Sciatic nerve (tissue), 2 donors: ENCODE measurements at regions not wholly inside any gene's neighbourhood (a gene's known extent, or its start where the extent isn't known, plus 50 kb on each side); places are given as distances from the start of the nearest gene placed in this dataset.

Source experiments
- ATAC-seq: fragments of 200-7000 bp; cut with Tn5 transposase; one replicate; pipeline ENCODE4 v1.9.1; 2020; ENCODE audit warnings: mild to moderate bottlenecking, moderate library complexity
- DNase-seq: peaks from one replicate; pipeline ENCODE4 v3.0.0-alpha.2; 2020; ENCODE audit warnings: low spot score
- intact Hi-C: fragments of 100-400 bp; cut with DNase I; formaldehyde crosslinking; loops from one replicate; pipeline ENCODE4 v1.14.2; 2022
- donor health status: DM: no; HTN: no; CAD: no.
- donor health status: DM: no; HTN: no; CAD: no.

DNA sequence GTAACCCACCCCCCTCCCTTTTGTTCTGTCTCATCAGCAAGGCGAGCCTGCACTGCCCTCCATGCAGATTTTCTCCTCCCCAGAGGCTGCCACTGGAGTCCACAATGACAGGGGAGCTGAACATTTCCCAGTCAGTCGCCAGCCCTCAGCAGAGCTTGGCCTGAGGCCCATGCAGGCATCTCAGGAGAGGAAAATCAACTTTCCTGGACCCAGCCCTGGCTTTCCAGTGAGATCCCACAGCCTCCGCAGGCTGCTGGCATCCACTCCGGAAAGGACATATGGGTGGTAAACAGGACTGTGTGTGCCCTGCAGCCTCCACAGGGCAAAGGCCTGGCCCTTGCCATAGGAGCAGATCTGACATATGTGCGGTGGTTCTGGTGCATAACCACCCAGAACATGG, 253.8 kb downstream of the TNS1 start:
- ATAC-seq (no peak), DNase-seq (no peak)
- intact Hi-C loops = no loop called here

DNA sequence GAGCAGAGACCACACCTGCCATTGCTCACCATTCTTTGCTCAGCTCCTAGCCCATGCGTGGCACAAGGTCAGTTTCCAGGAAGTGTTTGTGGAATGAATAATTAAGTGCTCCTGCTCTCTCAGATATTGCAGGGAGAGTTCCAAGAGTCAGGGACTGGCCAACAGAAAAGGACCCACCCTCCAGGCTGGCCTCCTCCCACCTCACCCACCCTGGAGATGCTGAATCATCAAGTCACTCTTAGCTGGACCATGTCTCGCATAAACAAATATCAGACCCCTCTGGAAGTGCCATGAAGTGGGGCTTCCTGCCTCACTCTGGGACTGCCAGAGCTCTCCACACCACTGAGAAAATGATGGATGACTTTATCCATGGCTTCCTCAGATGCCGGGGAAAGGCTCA, 256.0 kb downstream of the TNS1 start:
- no peak for DNase-seq
- intact Hi-C loops = no loop called here
- ATAC-seq = peak; percentile 3

DNA sequence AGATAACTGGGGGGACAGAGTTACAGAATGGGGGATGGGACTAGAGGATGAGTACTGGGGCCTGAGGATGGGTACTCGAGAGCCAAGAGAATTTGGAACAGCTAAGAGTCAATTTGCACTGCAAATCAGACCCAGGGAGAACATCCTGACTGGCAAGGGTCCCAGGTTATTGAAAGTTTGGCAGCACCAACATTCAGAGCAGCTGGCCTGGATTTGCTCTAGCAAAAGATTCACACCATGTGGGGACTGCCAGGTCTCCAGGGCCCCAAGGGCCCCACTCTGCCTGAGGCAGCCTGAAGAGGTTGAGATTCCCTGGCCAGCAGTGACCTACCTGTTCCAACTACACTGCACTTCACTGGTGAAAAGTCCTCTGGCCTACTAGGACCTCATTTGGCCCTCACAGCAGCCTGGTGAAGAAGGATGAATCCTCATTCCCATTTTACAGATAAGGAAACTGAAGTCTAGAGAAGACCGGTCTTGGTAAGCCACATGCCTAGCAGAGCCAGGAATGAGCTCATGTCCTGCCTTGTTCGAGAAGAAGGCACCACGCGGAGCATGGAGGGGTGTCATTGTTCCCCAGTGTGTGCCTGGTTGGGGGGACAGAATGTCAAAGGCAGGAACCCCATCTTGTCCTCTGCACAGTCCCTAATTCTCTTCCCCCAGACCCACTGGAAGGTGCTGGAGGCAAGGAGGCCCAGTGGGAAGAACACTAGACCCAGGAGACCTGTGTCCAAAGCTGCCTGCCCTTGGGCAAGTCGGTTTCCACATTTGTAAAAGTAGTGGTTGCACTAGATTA, 258.6 kb downstream of the TNS1 start:
- DNase-seq (no peak), ATAC-seq (no peak)
- intact Hi-C loops = no loop called here

- DNase-seq (no peak), ATAC-seq (no peak)
- intact Hi-C loops = no loop called here
Measured at GRCh38 chr2:217743407-217743806, 259.4 kb downstream of the TNS1 start.

DNA sequence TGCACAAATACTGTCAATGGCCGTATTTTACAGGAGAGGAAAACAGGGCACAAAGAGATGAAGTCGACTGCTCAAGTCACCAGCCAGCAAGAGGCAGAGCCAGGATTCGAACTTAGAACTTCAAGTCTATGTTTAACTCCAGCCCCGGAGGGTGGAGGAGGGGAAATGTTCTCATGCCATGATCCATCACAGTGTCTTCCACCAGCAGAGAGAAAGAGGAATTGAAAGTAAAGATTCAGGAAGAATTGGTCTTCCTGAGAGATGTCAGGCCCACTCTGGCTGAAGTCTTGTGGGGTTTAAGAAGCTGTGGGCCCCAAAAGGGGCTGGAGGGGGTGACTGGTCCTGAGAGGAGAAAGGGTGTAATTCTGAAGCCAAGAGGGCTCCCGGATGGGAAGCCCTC, 260.0 kb downstream of the TNS1 start:
- ATAC-seq (no peak), DNase-seq (no peak)
- intact Hi-C loops = no loop called here

GRCh38 chr2:217742276-217742675, 260.5 kb downstream of the TNS1 start:
- intact Hi-C loops = no loop called here
- ATAC-seq (no peak), DNase-seq (no peak)

DNA sequence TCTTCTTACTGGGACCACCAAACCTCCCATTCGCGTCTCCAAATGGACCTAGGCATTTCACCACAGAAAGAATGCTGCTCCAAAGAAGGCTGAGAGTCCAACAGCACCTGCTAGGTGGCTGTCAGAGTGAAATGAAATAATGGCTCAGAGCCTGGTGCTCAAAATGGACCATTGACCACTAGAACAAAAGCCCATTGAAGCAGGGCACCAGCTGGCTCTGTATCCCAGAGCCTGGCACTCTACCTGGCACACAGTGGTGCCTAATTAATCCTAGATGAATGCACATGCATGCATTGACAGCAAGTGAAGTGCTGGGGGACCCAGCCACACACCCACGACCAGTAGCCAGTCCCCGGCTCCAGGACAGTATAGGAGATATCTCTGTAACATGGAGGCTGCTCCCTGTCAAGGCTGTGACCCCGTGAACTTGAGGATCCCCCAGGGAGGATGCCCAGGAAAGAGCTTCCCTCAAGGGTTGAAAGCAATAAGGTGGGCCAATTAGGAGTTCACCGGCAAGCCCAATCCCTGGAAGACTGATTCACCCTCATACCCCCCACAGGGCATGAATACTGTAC, 261.3 kb downstream of the TNS1 start:
- no peak for ATAC-seq
- intact Hi-C loops = no loop called here
- DNase-seq = no peak

DNA sequence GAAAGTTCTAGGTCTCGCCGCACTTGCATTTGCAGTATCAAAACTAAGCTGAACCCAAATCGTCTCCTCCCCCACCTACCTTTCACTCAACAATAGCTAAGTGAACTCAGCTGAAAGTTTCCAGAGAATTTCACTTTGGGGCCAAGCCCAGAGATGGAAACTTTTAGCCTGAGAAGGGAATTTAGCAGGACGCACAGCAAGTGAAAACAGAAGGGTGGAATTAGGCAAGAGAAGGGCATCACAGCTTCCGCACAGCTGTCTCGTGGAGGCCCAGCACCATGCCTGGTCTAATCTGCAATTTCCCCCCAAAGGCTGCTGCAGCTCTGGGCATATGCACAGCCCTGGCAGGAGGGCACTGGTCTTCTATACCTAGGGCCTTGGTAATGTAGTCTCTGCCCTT, 262.0 kb downstream of the TNS1 start:
- intact Hi-C loops = no loop called here

GRCh38 chr2:217740178-217740577, 262.6 kb downstream of the TNS1 start:
- DNase-seq = no peak
- peak; percentile 71 for ATAC-seq
- intact Hi-C loops = no loop called here

More for the DNA sequence above, 262.0 kb downstream of the TNS1 start:
- no peak for DNase-seq
- ATAC-seq = peak; percentile 68

- DNase-seq (no peak), ATAC-seq (no peak)
- intact Hi-C loops = no loop called here
Measured at GRCh38 chr2:217739741-217740140, 263.1 kb downstream of the TNS1 start.

DNA sequence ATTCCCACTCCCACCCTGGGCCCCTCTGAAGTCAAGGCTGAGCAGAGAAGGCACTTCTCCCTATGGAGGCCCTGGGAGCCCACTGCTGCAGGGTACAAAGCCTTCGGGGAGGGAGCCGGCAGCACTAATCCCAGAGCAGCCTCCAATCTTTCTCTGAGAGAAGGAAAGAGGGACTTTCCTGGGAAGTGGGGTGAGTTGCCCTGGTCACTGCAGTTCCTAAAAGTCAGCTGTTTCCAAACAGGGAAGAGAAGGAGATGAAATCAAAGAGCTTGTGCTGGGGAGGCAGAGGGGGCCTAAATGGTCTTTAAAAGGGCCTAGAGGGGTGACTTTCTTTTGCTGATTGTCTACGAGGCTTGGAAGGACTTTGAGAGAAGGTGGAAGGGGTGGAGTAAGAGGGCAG, 264.7 kb downstream of the TNS1 start:
- ATAC-seq = no peak
- no peak for DNase-seq
- intact Hi-C loops = no loop called here

DNA sequence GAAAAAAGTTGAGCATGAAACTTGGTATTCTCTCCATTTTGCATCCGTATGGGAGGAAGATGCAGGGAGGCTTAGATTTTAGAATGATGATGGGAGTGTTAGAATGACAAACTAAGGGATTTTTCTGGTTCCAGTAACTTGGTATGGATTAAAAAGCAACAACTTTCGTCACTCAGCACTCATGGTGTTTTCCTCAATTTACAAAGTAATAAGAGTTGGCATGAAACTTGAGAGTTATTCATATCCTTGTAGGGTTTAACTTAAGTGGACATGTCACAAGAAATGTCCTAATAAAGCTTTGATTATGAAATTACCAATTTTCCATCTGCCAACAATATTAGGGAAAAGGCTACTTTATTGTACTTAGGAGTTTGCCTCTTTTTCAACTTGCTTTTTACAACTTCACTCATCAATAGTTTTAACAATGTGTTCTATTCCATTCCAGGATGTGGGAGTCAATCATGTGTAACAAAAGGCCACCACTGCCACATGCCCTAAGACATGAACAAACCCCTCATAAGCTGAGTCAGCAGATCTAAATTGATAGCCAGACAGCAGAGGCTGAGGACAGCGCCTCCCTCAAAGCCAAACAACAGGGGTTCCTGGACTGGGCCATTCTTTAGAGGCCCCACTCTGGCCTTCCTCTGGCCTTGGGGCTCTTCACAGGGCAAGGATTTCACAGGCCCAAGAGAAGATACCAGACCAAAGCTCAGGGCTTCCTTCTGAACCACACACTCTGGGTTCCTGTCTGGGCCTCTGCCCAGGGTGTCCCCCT, 265.8 kb downstream of the TNS1 start:
- intact Hi-C loops = no loop called here
- ATAC-seq = no peak

GRCh38 chr2:217735899-217736298, 266.9 kb downstream of the TNS1 start:
- ATAC-seq (no peak), DNase-seq (no peak)
- intact Hi-C loops = no loop called here

More for the DNA sequence above, 265.8 kb downstream of the TNS1 start:
- DNase-seq = no peak

DNA sequence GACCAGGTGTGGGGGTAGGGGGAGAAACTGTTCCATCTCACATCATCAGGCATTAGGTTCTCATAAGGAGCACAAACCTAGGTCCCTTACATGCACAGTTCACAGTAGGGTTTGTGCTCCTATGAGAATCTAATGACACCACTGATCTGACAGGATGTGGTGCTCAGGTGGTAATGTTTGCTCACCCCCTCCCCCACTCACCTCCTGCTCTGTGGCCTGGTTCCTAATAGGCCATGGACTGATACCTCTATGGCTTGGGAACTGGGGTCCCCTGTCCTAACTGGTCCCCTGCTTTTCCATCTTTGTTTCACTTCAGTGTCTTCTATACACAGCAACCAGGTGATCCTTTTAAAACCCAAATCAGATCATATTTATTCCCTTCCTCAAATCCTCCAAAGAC, 267.8 kb downstream of the TNS1 start:
- DNase-seq = no peak
- intact Hi-C loops = no loop called here
- ATAC-seq = no peak

GRCh38 chr2:217733461-217733860, 269.3 kb downstream of the TNS1 start:
- peak; percentile 2 for ATAC-seq
- intact Hi-C loops = no loop called here
- peak; percentile 7 for DNase-seq

DNA sequence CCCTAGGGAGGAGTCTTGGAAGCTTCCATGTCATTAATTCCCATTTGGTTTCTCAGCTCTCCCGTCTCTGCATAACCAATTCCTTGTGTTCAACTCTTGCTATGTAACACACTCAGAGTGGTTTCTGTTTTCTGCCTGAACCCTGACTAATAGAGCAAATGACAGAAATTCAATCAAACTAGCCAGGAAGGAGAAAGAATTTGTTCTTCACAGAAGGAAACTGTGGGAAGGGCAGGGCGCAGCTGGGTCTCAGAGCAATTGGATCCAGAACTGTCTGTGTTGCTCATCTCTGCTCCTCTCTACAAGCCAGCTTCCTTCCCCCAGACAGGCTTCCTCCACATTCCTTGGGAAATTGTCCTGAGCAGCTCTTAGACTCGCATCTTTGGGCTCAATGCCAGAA, 269.8 kb downstream of the TNS1 start:
- intact Hi-C loops = no loop called here
- ATAC-seq (peak; percentile 65), DNase-seq (no peak)

DNA sequence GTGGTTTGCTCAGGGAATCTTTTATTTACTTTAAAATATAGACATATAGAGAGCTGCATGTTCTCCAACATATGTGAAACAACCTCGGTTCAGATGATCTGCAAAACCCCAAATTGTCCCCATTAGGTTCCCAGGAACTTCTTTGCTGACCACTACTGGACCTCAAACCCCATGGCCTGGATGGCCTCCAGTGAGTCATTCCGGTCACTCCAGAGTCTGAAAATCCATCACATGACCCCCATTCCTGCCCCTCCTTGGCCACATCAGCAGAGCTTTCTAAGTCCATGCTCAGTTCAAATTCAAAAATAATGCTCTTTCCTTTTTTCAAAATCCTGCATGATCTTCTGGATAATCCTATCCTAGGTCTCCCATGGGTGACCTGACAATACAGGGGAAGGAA, 271.0 kb downstream of the TNS1 start:
- ATAC-seq = no peak
- intact Hi-C loops = no loop called here
- DNase-seq = no peak

DNA sequence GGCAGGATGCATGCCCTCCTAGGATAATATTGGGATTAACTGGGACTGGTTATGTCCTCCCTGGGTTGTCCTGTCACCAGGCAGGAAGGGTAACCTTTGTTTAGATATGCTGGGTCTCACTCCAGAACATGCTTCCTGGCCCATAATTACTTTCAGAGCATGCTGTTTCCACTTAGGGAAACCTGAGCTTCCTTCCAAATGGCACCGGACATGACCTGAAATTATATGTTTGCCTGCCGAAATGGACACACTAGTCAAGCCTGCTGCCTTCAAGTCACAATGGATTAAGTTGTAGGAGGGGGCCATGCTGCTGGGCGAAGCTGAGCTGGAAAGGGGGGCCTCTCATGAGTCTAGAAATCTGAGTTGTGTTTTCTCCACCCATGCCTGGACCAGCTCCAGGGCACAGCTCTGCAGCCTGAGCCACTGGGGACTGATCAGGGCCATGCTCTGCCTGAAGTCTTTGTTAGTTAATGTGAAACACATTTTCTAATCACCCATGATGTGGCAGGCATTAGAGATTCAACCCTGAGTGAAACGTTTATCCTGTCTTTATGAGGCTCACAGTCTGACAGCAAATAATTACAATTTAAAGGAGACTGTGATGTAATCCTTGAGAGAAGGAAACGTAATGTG, 273.3 kb downstream of the TNS1 start:
- ATAC-seq = peak; percentile 83
- intact Hi-C loops = no loop called here
- peak; percentile 76 for DNase-seq

DNA sequence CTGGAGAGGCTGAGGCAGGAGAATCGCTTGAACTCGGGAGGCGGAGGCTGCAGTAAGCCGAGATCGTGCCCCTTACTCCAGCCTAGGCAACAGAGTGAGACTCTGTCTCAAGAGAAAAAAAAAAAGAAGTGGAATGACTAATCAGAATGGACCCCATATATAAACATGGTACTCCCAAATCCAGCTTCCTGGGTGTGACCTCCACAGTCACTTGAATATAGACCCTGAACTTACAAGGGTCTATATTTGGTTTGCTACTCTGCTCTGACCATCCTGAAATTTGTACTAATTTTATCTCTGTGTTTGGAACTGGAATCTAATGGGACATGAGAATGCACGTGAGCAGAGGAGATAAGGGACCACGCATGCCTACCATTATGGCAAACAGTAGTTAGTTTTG, 275.0 kb downstream of the TNS1 start:
- intact Hi-C loops = no loop called here
- ATAC-seq = no peak
- no peak for DNase-seq

DNA sequence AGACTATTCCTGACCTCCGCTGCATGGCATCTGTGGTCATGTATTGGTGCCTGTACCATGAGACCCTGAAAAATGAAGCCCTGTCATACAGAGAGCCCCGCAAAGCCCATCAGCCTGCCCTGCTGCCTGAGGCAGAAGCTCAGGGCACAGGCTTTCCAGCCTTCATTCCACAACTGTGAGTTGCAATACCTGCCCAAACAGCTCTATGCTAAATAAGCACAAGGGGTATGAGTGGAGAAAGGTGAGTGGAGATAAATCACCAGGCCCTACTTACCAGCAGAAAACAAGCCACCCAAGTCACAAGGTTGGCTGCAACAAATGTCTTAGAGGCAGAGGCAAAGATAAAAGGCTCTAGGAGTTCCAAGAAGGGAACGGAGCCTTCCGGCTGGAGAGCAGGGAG, 277.4 kb downstream of the TNS1 start:
- intact Hi-C loops = no loop called here
- ATAC-seq = no peak
- DNase-seq = no peak
